Mesenchymal stem cell (in vitro differentiated cells and primary cell): ENCODE measurements at regions not wholly inside any gene's neighbourhood (a gene's known extent, or its start where the extent isn't known, plus 50 kb on each side); places are given as distances from the start of the nearest gene placed in this dataset.

ENCODE experiments used
- DNase-seq: peaks from one replicate; pipeline ENCODE4 v3.0.0-alpha.2; 2013
- H2AFZ ChIP-seq: one replicate; pipeline ENCODE4 v1.6.1; 2013; ENCODE audit warnings: low read depth, mild to moderate bottlenecking, control low read depth, inconsistent platforms, low read length, moderate library complexity
- H2AK5ac ChIP-seq: 2 replicates; pipeline ENCODE4 v1.6.1; 2013; ENCODE audit warnings: low read length, moderate library complexity, mild to moderate bottlenecking, inconsistent platforms; ENCODE audit not compliant: severe bottlenecking
- H2BK120ac ChIP-seq: one replicate; pipeline ENCODE4 v1.6.1; 2013; ENCODE audit warnings: low read depth, mild to moderate bottlenecking, inconsistent platforms, low read length, moderate library complexity
- H2BK12ac ChIP-seq, 2 experiments: one replicate each; pipeline ENCODE4 v1.6.1; 2013; ENCODE audit warnings: inconsistent platforms in 2 of 2, low read length in 2 of 2, mild to moderate bottlenecking in 2 of 2, moderate library complexity in 2 of 2, control low read depth in 1 of 2
- H2BK15ac ChIP-seq: one replicate; pipeline ENCODE4 v1.6.1; 2013; ENCODE audit warnings: mild to moderate bottlenecking, low read depth, inconsistent platforms; ENCODE audit not compliant: poor library complexity, severe bottlenecking
- H2BK5ac ChIP-seq: 2 replicates; pipeline ENCODE4 v1.6.1; 2013; ENCODE audit warnings: low read depth, mild to moderate bottlenecking, low read length, control low read depth, inconsistent platforms; ENCODE audit not compliant: poor library complexity, severe bottlenecking
- H3K14ac ChIP-seq, 2 experiments: one replicate each; pipeline ENCODE4 v1.6.1; 2013; ENCODE audit warnings: inconsistent platforms in 2 of 2, low read length in 2 of 2, control low read depth in 1 of 2, mild to moderate bottlenecking in 1 of 2, moderate library complexity in 1 of 2
- H3K18ac ChIP-seq, 2 experiments: one replicate each; pipeline ENCODE4 v1.6.1; 2013; ENCODE audit warnings: inconsistent platforms in 2 of 2, low read length in 2 of 2, control low read depth in 1 of 2, low read depth in 1 of 2, mild to moderate bottlenecking in 1 of 2
- H3K23ac ChIP-seq, 2 experiments: one replicate each; pipeline ENCODE4 v1.6.1; 2013; ENCODE audit warnings: inconsistent platforms in 2 of 2, low read length in 2 of 2, mild to moderate bottlenecking in 2 of 2, moderate library complexity in 2 of 2, control low read depth in 1 of 2
- H3K27ac ChIP-seq: 2 replicates; pipeline ENCODE4 v1.5.1; 2013; ENCODE audit warnings: mild to moderate bottlenecking, moderate library complexity, low read length, control low read depth, inconsistent platforms; ENCODE audit not compliant: poor library complexity, severe bottlenecking
- H3K27me3 ChIP-seq, 2 experiments: 2 replicates each; pipeline versions ENCODE4 v1.6.1 to v1.7.0; 2013; ENCODE audit warnings: low read length in 2 of 2, mild to moderate bottlenecking in 2 of 2, moderate library complexity in 2 of 2, control low read depth in 1 of 2, inconsistent platforms in 1 of 2; ENCODE audit not compliant: control insufficient read depth in 1 of 2, insufficient read depth in 1 of 2
- H3K36me3 ChIP-seq, 2 experiments: 2 replicates each; pipeline versions ENCODE4 v1.6.1 to v1.7.0; 2013; ENCODE audit warnings: low read length in 2 of 2, control low read depth in 1 of 2, inconsistent platforms in 1 of 2, low read depth in 1 of 2, mild to moderate bottlenecking in 1 of 2; ENCODE audit not compliant: insufficient read depth in 2 of 2, control insufficient read depth in 1 of 2
- H3K4ac ChIP-seq, 2 experiments: one replicate each; pipeline ENCODE4 v1.6.1; 2013; ENCODE audit warnings: inconsistent platforms in 2 of 2, low read length in 2 of 2, mild to moderate bottlenecking in 2 of 2, moderate library complexity in 2 of 2, control low read depth in 1 of 2, low read depth in 1 of 2
- H3K4me1 ChIP-seq: 2 replicates; pipeline ENCODE4 v1.6.1; 2013; ENCODE audit warnings: low read depth, low read length, control low read depth; ENCODE audit not compliant: control insufficient read depth, insufficient read depth
- H3K4me2 ChIP-seq: 2 replicates; pipeline ENCODE4 v1.6.1; 2013; ENCODE audit warnings: low read length, mild to moderate bottlenecking, inconsistent platforms; ENCODE audit not compliant: poor library complexity, severe bottlenecking
- H3K4me3 ChIP-seq, 2 experiments: 2 replicates each; pipeline versions ENCODE4 v1.5.1 to v1.7.0; 2013; ENCODE audit warnings: low read length in 2 of 2, mild to moderate bottlenecking in 2 of 2, control low read depth in 1 of 2, low read depth in 1 of 2; ENCODE audit not compliant: insufficient read depth in 1 of 2
- H3K79me1 ChIP-seq: replicated peaks from 2 replicates; pipeline ENCODE4 v1.6.1; 2013; ENCODE audit warnings: mild to moderate bottlenecking, control low read depth, low read length, inconsistent platforms; ENCODE audit not compliant: poor library complexity, severe bottlenecking
- H3K9ac ChIP-seq: 2 replicates; pipeline ENCODE4 v1.7.0; 2013; ENCODE audit warnings: mild to moderate bottlenecking, low read length, moderate library complexity
- H3K9me3 ChIP-seq: 2 replicates; pipeline ENCODE4 v1.7.0; 2013; ENCODE audit warnings: mild to moderate bottlenecking, low read length; ENCODE audit not compliant: control insufficient read depth
- H4K8ac ChIP-seq: one replicate; pipeline ENCODE4 v1.6.1; 2013; ENCODE audit warnings: inconsistent platforms, mild to moderate bottlenecking, low read length, moderate library complexity
- H4K91ac ChIP-seq: one replicate; pipeline ENCODE4 v1.6.1; 2013; ENCODE audit warnings: mild to moderate bottlenecking, low read length, inconsistent platforms
- WGBS: methylation state at CpG from one replicate; pipeline ENCODE4 v1.1.7; 2013; ENCODE audit warnings: mixed read lengths; 5-methylcytosine and 5-hydroxymethylcytosine counted together

DNA sequence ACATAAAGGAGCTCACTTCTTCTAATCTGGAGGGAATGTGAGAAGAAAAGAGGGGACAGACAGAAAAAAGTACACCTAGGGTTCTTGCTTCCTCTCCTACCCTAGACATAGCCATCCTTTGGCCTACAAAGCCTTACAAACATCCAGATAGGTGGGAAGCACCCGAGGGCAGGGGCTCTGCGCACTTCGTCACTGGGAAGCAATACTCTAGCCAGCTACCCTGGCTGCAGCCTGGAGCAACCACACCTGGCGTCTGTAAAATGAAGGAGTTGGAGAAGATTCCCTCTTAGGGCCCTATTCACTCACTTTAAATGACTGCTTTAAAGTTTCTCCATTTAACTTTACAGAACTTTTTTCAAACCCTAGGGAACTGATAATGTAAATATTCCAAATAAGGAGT is 65.7 kb upstream of the NOCT start:
- H3K79me1 ChIP-seq, result no peaks in the 10 kb centered on the region
- no peaks in the 10 kb centered on the region for H3K9me3 ChIP-seq
- no peak overlapping the region for H4K91ac ChIP-seq
- no peak overlapping the region for H3K27ac ChIP-seq
- H3K4me1 ChIP-seq, result peaks cover 3% of the 10 kb centered on the region
- no peak overlapping the region for H2BK120ac ChIP-seq
- no peak overlapping the region for H3K14ac ChIP-seq
- no peak overlapping the region for H3K18ac ChIP-seq
- H2AFZ ChIP-seq, result no peak overlapping the region
- H3K4ac ChIP-seq, result no peak overlapping the region
- H3K4me3 ChIP-seq, result no peak overlapping the region
- no peak overlapping the region for H4K8ac ChIP-seq
- DNase-seq, result no peak
- 86% methylated on average over 1 of the region's 4 CpGs for WGBS
- H2AK5ac ChIP-seq, result no peak overlapping the region
- no peak overlapping the region for H3K9ac ChIP-seq
- H2BK12ac ChIP-seq, result no peak overlapping the region
- H3K36me3 ChIP-seq, result no peaks in the 10 kb centered on the region
- H3K27me3 ChIP-seq, result no peaks in the 10 kb centered on the region
- no peak overlapping the region for H2BK5ac ChIP-seq
- H3K4me2 ChIP-seq, result no peak overlapping the region
- H2BK15ac ChIP-seq, result no peak overlapping the region
- no peak overlapping the region for H3K23ac ChIP-seq

DNA sequence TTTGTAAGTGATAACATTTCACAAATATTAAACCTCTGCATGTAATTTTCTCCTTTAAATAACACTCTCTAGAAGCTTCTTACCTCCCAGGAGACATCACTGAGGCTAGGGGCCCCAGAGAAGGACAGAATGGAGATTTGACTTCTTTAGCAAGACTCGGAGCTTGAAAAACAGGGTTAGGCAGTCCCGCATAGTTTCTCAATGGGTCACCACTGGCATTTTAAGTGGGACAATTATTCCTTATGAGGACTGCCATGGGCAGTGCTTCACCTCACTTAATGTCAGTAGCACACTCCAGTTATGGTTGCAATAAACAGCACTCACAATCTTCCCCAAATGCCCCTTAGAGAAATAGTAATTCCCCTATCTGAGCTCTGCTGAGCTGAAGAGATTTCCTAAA is 66.7 kb upstream of the NOCT start:
- Histone ChIP-seq H3K18ac (no peak overlapping the region), H3K14ac (no peak overlapping the region), H2BK120ac (no peak overlapping the region), H2BK5ac (no peak overlapping the region), H3K27ac (no peak overlapping the region), H3K36me3 (no peaks in the 10 kb centered on the region), H3K4ac (no peak overlapping the region), H3K4me3 (no peak overlapping the region), H3K79me1 (no peaks in the 10 kb centered on the region), H3K4me1 (peaks cover 2% of the 10 kb centered on the region), H2AFZ (no peak overlapping the region), H3K23ac (no peak overlapping the region), H4K91ac (no peak overlapping the region), H3K4me2 (no peak overlapping the region), H3K9me3 (no peaks in the 10 kb centered on the region), H3K9ac (no peak overlapping the region), H3K27me3 (no peaks in the 10 kb centered on the region), H4K8ac (no peak overlapping the region), H2AK5ac (no peak overlapping the region), H2BK12ac (no peak overlapping the region), H2BK15ac (no peak overlapping the region)
- DNase-seq, result peak; percentile 44
- WGBS, result 28% methylated on average over 2 of the region's 2 CpGs

DNA sequence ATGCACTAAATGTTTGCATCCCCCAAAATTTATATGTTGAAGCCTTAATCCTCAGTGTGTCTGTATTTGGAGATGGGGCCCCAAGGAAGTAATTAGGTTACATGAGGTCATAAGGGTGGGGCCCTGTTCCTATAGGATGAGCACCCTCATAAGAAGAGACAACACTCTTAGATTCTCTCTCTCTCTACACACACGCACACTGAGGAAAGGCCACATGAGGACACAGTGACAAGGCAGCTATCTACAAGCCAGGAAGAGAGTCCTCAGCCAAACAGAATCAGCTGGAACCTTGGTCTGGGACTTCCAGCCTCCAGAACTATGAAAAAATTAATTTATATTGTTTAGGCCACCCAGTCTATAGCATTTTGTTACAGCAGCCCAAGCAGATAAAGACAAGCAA is 69.3 kb upstream of the NOCT start:
- H2AK5ac ChIP-seq, result no peak overlapping the region
- H3K14ac ChIP-seq, result no peak overlapping the region
- no peak overlapping the region for H2BK15ac ChIP-seq
- H2AFZ ChIP-seq, result no peak overlapping the region
- no peak overlapping the region for H3K18ac ChIP-seq
- no peak overlapping the region for H3K4me3 ChIP-seq
- no peak overlapping the region for H3K4ac ChIP-seq
- DNase-seq, result no peak
- no peaks in the 10 kb centered on the region for H3K9me3 ChIP-seq
- H3K79me1 ChIP-seq, result no peaks in the 10 kb centered on the region
- no peak overlapping the region for H3K4me2 ChIP-seq
- H2BK5ac ChIP-seq, result no peak overlapping the region
- H3K9ac ChIP-seq, result no peak overlapping the region
- no peak overlapping the region for H2BK12ac ChIP-seq
- H3K27me3 ChIP-seq, result no peaks in the 10 kb centered on the region
- no peak overlapping the region for H3K27ac ChIP-seq
- H4K91ac ChIP-seq, result no peak overlapping the region
- H3K23ac ChIP-seq, result no peak overlapping the region
- no peak overlapping the region for H4K8ac ChIP-seq
- no peak overlapping the region for H2BK120ac ChIP-seq
- WGBS, result 75% methylated on average over 1 of the region's 1 CpG
- no peaks in the 10 kb centered on the region for H3K36me3 ChIP-seq
- no peaks in the 10 kb centered on the region for H3K4me1 ChIP-seq

DNA sequence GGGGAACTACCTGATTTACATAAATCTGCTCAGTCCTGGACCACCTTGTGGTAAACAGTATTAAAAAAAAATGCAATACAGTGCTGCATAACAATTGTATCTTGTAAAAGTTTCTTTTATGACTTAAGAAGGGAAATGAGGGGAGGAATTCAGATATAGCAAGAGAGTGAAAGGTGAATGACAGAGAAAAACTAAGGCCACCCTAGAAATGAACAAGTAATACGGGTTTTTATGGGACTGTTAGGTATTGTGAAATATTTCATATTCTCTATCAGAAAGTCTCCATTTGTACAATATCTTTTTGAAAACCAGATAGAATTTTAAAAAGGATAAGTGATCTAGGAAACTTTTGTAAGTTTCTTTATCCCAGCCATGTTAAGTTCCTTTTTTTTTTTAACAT is 69.7 kb upstream of the NOCT start:
- no peak overlapping the region for H2AK5ac ChIP-seq
- H3K79me1 ChIP-seq, result no peaks in the 10 kb centered on the region
- no peak overlapping the region for H2BK15ac ChIP-seq
- no CpG with 5 or more reads among the region's 1 CpG for WGBS
- H3K36me3 ChIP-seq, result no peaks in the 10 kb centered on the region
- H3K4me2 ChIP-seq, result no peak overlapping the region
- H4K91ac ChIP-seq, result no peak overlapping the region
- H3K18ac ChIP-seq, result no peak overlapping the region
- no peaks in the 10 kb centered on the region for H3K4me1 ChIP-seq
- no peaks in the 10 kb centered on the region for H3K9me3 ChIP-seq
- H3K14ac ChIP-seq, result no peak overlapping the region
- H4K8ac ChIP-seq, result no peak overlapping the region
- no peak overlapping the region for H3K23ac ChIP-seq
- no peak overlapping the region for H2AFZ ChIP-seq
- no peak overlapping the region for H2BK5ac ChIP-seq
- no peak overlapping the region for H3K4ac ChIP-seq
- H3K9ac ChIP-seq, result no peak overlapping the region
- H3K27ac ChIP-seq, result no peak overlapping the region
- no peak overlapping the region for H2BK120ac ChIP-seq
- no peak overlapping the region for H3K4me3 ChIP-seq
- no peak overlapping the region for H2BK12ac ChIP-seq
- no peaks in the 10 kb centered on the region for H3K27me3 ChIP-seq
- no peak for DNase-seq
